K562 (cell line): ENCODE measurements at regions not wholly inside any gene's neighbourhood (a gene's known extent, or its start where the extent isn't known, plus 50 kb on each side); places are given as distances from the start of the nearest gene placed in this dataset.

ENCODE experiments used
- COPS2 ChIP-seq: fragments of 450-650 bp; conservative IDR thresholded peaks from 2 replicates; pipeline ENCODE4 v1.6.1; 2016; ENCODE audit warnings: mild to moderate bottlenecking, moderate library complexity
- CSDE1 ChIP-seq, 2 experiments: fragments of 450-650 bp; IDR thresholded peaks; 2 replicates each; pipeline ENCODE4 v1.6.1; 2016; ENCODE audit warnings: mild to moderate bottlenecking in 1 of 2
- ERF ChIP-seq: fragments of 450-650 bp; formaldehyde crosslinking; IDR thresholded peaks from 2 replicates; pipeline ENCODE4 v1.4.0; 2020; ENCODE audit warnings: mild to moderate bottlenecking, mixed read lengths
- GABPB1 ChIP-seq: sonication (generic); formaldehyde crosslinking; IDR thresholded peaks from 2 replicates; pipeline ENCODE4 v1.8.0; 2022; ENCODE audit warnings: mild to moderate bottlenecking, missing genetic modification reagents
- GATAD2B ChIP-seq: fragments of 450-650 bp; IDR thresholded peaks from 2 replicates; pipeline ENCODE4 v1.6.1; 2017; ENCODE audit warnings: mild to moderate bottlenecking, borderline replicate concordance
- MED1 ChIP-seq: sonication (generic); formaldehyde crosslinking; IDR thresholded peaks from 2 replicates; pipeline ENCODE4 v1.8.1; 2023; ENCODE audit warnings: missing genetic modification reagents, borderline replicate concordance
- TEAD2 ChIP-seq: fragments of 450-650 bp; IDR thresholded peaks from 2 replicates; pipeline ENCODE4 v1.6.1; 2016; ENCODE audit warnings: missing genetic modification characterization, control low read depth, missing compliant biosample characterization
- TRIM24 ChIP-seq, 2 experiments: fragments of 450-650 bp; IDR thresholded peaks; 2 replicates each; pipeline ENCODE4 v1.6.1; 2016
- ZNF445 ChIP-seq: fragments of 250-450 bp; sonication (Bioruptor Pico); IDR thresholded peaks from 2 replicates; pipeline ENCODE4 v1.4.0; 2020; ENCODE audit warnings: low read depth, mild to moderate bottlenecking, moderate library complexity
- TF ChIP-seq, protein P1 (sequence below): fragments of 450-650 bp; IDR thresholded peaks from 2 replicates; pipeline ENCODE4 v1.6.1; 2016; ENCODE audit warnings: antibody characterized with exemption
- TF ChIP-seq, protein P2 (sequence below): fragments of 250-450 bp; sonication (Bioruptor Pico); IDR thresholded peaks from 2 replicates; pipeline ENCODE4 v1.5.1; 2021; ENCODE audit warnings: mild to moderate bottlenecking
- TF ChIP-seq, protein P3 (sequence below): sonication (generic); formaldehyde crosslinking; IDR thresholded peaks from 2 replicates; pipeline ENCODE4 v1.8.0; 2023; ENCODE audit warnings: missing genetic modification reagents, mild to moderate bottlenecking, borderline replicate concordance
- TF ChIP-seq, protein P4 (sequence below): fragments of 250-450 bp; sonication (Bioruptor Pico); IDR thresholded peaks from 2 replicates; pipeline ENCODE4 v1.4.0; 2020; ENCODE audit warnings: mild to moderate bottlenecking, moderate library complexity
- TF ChIP-seq, protein P5 (sequence below): fragments of 450-650 bp; IDR thresholded peaks from 2 replicates; pipeline ENCODE4 v1.7.1; 2018; ENCODE audit warnings: mild to moderate bottlenecking, low read depth; ENCODE audit not compliant: partially characterized antibody
- TF ChIP-seq, protein P6 (sequence below): fragments of 450-650 bp; formaldehyde crosslinking; IDR thresholded peaks from 2 replicates; pipeline ENCODE4 v1.4.0; 2020; ENCODE audit warnings: mild to moderate bottlenecking

DNA sequence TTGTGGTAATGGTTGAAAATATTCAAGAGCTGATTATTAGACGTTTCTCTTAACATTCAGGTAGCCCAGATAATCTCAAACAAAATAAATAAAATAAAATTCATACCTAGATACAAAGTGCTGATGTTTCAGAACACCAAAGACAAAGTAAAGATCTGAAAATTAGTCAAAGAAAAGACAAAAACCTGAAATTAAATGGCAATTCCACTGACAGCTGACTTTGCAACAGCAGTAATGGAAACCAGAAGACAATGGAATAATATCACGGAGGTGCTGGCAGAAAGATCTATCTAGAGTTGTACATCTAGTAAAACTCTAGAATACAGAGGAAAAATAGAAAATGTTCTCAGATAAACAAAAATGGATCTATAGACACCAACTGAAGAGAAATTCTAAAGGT lies 58.0 kb upstream of the IKZF1 start (continued):
- TF ChIP-seq, protein P1, sequence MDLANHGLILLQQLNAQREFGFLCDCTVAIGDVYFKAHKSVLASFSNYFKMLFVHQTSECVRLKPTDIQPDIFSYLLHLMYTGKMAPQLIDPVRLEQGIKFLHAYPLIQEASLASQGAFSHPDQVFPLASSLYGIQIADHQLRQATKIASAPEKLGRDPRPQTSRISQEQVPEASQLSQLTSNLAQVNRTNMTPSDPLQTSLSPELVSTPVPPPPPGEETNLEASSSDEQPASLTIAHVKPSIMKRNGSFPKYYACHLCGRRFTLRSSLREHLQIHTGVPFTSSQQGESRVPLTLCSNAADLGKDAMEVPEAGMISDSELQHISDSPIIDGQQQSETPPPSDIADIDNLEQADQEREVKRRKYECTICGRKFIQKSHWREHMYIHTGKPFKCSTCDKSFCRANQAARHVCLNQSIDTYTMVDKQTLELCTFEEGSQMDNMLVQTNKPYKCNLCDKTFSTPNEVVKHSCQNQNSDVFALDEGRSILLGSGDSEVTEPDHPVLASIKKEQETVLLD = no peak
- TF ChIP-seq, protein P2, sequence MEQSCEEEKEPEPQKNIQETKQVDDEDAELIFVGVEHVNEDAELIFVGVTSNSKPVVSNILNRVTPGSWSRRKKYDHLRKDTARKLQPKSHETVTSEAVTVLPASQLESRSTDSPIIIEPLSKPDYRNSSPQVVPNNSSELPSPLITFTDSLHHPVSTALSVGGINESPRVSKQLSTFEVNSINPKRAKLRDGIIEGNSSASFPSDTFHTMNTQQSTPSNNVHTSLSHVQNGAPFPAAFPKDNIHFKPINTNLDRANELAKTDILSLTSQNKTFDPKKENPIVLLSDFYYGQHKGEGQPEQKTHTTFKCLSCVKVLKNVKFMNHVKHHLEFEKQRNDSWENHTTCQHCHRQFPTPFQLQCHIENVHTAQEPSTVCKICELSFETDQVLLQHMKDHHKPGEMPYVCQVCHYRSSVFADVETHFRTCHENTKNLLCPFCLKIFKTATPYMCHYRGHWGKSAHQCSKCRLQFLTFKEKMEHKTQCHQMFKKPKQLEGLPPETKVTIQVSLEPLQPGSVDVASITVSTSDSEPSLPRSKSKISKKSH (CRISPR knock-in tag) = peak; percentile 95
- TF ChIP-seq, protein P3, sequence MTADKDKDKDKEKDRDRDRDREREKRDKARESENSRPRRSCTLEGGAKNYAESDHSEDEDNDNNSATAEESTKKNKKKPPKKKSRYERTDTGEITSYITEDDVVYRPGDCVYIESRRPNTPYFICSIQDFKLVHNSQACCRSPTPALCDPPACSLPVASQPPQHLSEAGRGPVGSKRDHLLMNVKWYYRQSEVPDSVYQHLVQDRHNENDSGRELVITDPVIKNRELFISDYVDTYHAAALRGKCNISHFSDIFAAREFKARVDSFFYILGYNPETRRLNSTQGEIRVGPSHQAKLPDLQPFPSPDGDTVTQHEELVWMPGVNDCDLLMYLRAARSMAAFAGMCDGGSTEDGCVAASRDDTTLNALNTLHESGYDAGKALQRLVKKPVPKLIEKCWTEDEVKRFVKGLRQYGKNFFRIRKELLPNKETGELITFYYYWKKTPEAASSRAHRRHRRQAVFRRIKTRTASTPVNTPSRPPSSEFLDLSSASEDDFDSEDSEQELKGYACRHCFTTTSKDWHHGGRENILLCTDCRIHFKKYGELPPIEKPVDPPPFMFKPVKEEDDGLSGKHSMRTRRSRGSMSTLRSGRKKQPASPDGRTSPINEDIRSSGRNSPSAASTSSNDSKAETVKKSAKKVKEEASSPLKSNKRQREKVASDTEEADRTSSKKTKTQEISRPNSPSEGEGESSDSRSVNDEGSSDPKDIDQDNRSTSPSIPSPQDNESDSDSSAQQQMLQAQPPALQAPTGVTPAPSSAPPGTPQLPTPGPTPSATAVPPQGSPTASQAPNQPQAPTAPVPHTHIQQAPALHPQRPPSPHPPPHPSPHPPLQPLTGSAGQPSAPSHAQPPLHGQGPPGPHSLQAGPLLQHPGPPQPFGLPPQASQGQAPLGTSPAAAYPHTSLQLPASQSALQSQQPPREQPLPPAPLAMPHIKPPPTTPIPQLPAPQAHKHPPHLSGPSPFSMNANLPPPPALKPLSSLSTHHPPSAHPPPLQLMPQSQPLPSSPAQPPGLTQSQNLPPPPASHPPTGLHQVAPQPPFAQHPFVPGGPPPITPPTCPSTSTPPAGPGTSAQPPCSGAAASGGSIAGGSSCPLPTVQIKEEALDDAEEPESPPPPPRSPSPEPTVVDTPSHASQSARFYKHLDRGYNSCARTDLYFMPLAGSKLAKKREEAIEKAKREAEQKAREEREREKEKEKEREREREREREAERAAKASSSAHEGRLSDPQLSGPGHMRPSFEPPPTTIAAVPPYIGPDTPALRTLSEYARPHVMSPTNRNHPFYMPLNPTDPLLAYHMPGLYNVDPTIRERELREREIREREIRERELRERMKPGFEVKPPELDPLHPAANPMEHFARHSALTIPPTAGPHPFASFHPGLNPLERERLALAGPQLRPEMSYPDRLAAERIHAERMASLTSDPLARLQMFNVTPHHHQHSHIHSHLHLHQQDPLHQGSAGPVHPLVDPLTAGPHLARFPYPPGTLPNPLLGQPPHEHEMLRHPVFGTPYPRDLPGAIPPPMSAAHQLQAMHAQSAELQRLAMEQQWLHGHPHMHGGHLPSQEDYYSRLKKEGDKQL (CRISPR knock-in tag) = no peak
- TF ChIP-seq GATAD2B (no peak), COPS2 (no peak), TRIM24 (IDR thresholded peaks at IDR 0.05) (peak; percentile 72 to 92), CSDE1 (IDR thresholded peaks at IDR 0.05) (no peak), GABPB1 (CRISPR knock-in tag) (no peak), ZNF445 (CRISPR knock-in tag) (peak; percentile 35; the same call in 1 of the 2 replicates), ERF (CRISPR knock-in tag) (no peak), MED1 (CRISPR knock-in tag) (no peak), TEAD2 (tag) (no peak)
- TF ChIP-seq, protein P4, sequence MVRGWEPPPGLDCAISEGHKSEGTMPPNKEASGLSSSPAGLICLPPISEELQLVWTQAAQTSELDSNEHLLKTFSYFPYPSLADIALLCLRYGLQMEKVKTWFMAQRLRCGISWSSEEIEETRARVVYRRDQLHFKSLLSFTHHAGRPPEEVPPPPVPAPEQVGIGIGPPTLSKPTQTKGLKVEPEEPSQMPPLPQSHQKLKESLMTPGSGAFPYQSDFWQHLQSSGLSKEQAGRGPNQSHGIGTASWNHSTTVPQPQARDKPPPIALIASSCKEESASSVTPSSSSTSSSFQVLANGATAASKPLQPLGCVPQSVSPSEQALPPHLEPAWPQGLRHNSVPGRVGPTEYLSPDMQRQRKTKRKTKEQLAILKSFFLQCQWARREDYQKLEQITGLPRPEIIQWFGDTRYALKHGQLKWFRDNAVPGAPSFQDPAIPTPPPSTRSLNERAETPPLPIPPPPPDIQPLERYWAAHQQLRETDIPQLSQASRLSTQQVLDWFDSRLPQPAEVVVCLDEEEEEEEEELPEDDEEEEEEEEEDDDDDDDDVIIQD (CRISPR knock-in tag) = no peak
- TF ChIP-seq, protein P5, sequence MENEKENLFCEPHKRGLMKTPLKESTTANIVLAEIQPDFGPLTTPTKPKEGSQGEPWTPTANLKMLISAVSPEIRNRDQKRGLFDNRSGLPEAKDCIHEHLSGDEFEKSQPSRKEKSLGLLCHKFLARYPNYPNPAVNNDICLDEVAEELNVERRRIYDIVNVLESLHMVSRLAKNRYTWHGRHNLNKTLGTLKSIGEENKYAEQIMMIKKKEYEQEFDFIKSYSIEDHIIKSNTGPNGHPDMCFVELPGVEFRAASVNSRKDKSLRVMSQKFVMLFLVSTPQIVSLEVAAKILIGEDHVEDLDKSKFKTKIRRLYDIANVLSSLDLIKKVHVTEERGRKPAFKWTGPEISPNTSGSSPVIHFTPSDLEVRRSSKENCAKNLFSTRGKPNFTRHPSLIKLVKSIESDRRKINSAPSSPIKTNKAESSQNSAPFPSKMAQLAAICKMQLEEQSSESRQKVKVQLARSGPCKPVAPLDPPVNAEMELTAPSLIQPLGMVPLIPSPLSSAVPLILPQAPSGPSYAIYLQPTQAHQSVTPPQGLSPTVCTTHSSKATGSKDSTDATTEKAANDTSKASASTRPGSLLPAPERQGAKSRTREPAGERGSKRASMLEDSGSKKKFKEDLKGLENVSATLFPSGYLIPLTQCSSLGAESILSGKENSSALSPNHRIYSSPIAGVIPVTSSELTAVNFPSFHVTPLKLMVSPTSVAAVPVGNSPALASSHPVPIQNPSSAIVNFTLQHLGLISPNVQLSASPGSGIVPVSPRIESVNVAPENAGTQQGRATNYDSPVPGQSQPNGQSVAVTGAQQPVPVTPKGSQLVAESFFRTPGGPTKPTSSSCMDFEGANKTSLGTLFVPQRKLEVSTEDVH = no peak
- TF ChIP-seq, protein P6, sequence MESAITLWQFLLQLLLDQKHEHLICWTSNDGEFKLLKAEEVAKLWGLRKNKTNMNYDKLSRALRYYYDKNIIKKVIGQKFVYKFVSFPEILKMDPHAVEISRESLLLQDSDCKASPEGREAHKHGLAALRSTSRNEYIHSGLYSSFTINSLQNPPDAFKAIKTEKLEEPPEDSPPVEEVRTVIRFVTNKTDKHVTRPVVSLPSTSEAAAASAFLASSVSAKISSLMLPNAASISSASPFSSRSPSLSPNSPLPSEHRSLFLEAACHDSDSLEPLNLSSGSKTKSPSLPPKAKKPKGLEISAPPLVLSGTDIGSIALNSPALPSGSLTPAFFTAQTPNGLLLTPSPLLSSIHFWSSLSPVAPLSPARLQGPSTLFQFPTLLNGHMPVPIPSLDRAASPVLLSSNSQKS (CRISPR knock-in tag) = no peak
